GM12878 (cell line): ENCODE measurements at regions not wholly inside any gene's neighbourhood (a gene's known extent, or its start where the extent isn't known, plus 50 kb on each side); places are given as distances from the start of the nearest gene placed in this dataset.

Experiments
- ATAC-seq: fragments of 200-7000 bp; cut with Tn5 transposase; 3 replicates; pipeline ENCODE4 v1.9.1; 2020; ENCODE audit warnings: mild to moderate bottlenecking, moderate library complexity
- BruUV-seq: library from RNA; stranded (reverse); fragments of 400-500 nt; replicated peaks from 2 replicates; lab custom pipeline; 2021; lab: Mats Ljungman, UMichigan
- CTCF ChIA-PET: fragments of 300-600 bp; sonication (Branson Sonifier 250); formaldehyde crosslinking; extraction: SDS; loops from one replicate; lab custom pipeline; 2021; ENCODE audit warnings: inconsistent platforms; lab: Yijun Ruan, JAX
- POLR2A ChIA-PET: fragments of 350-600 bp; formaldehyde crosslinking; extraction: SDS; loops from one replicate; lab custom pipeline; 2021; ENCODE audit warnings: inconsistent platforms; lab: Charles Lee
- RAD21 ChIA-PET: fragments of 300-600 bp; sonication (Branson Sonifier 250); formaldehyde crosslinking; loops from one replicate; lab custom pipeline; 2023; ENCODE audit warnings: antibody characterized with exemption; ENCODE audit not compliant: unreplicated experiment; lab: Charles Lee
- SMC1A ChIA-PET: fragments of 300-600 bp; sonication (Branson Sonifier 250); formaldehyde crosslinking; loops from one replicate; lab custom pipeline; 2023; ENCODE audit not compliant: unreplicated experiment, uncharacterized antibody; lab: Charles Lee
- DNase-seq: peaks from one replicate; pipeline ENCODE4 v3.0.0-alpha.2; 2011; ENCODE audit warnings: low read depth, low spot score
- FAIRE-seq: peaks from 3 replicates; lab custom pipeline; 2011; peaks lifted over from hg19 to GRCh38; lab: Jason Lieb, UNC
- H2AFZ ChIP-seq: 2 replicates; pipeline ENCODE4 v1.6.0; 2011; ENCODE audit warnings: low read depth, low read length, control low read depth; ENCODE audit not compliant: control insufficient read depth
- H3K27ac ChIP-seq: 2 replicates; pipeline ENCODE4 v1.5.1; 2011; ENCODE audit warnings: control low read depth; ENCODE audit not compliant: control insufficient read depth, insufficient read depth
- H3K27me3 ChIP-seq, 2 experiments: replicated peaks in 1 of 2; 2 replicates each; pipeline versions ENCODE4 v1.6.0 to v1.6.1; 2011; ENCODE audit warnings: low read length in 1 of 2; ENCODE audit not compliant: control insufficient read depth in 2 of 2, insufficient read depth in 2 of 2
- H3K36me3 ChIP-seq, 2 experiments: 2 replicates each; pipeline ENCODE4 v1.5.1; 2011; ENCODE audit warnings: low read length in 1 of 2; ENCODE audit not compliant: control insufficient read depth in 2 of 2, insufficient read depth in 2 of 2
- H3K4me1 ChIP-seq: 2 replicates; pipeline ENCODE4 v1.6.1; 2011; ENCODE audit warnings: mild to moderate bottlenecking, low read length, moderate library complexity, mixed read lengths; ENCODE audit not compliant: control insufficient read depth, insufficient read depth
- H3K4me2 ChIP-seq: 2 replicates; pipeline ENCODE4 v1.6.0; 2011; ENCODE audit warnings: control low read depth; ENCODE audit not compliant: control insufficient read depth, insufficient read depth
- H3K4me3 ChIP-seq: fragments of 200-600 bp; sonication (generic); 2 replicates; pipeline ENCODE4 v1.5.1; 2016
- H3K79me2 ChIP-seq: 2 replicates; pipeline ENCODE4 v1.6.0; 2011; ENCODE audit warnings: low read length; ENCODE audit not compliant: control insufficient read depth, insufficient read depth
- H3K9ac ChIP-seq: 2 replicates; pipeline ENCODE4 v1.8.0; 2011; ENCODE audit warnings: low read length, control low read depth, mixed read lengths; ENCODE audit not compliant: control insufficient read depth, insufficient read depth
- H3K9me3 ChIP-seq: replicated peaks from 3 replicates; pipeline ENCODE4 v1.5.1; 2011; ENCODE audit warnings: mild to moderate bottlenecking, low read length; ENCODE audit not compliant: control insufficient read depth, insufficient read depth
- H4K20me1 ChIP-seq: 2 replicates; pipeline ENCODE4 v1.6.0; 2011; ENCODE audit not compliant: control insufficient read depth, insufficient read depth
- CBX5 ChIP-seq: sonication (generic); IDR thresholded peaks from 2 replicates; pipeline ENCODE4 v1.6.1; 2016; ENCODE audit warnings: low read depth, moderate library complexity, mild to moderate bottlenecking, inconsistent platforms
- CHD1 ChIP-seq: IDR thresholded peaks from 2 replicates; pipeline ENCODE4 v1.6.1; 2012; ENCODE audit warnings: low read depth, low read length, improper control_type of control experiment
- FOXK2 ChIP-seq: fragments of 450-650 bp; IDR thresholded peaks from 2 replicates; pipeline ENCODE4 v1.6.1; 2017; ENCODE audit warnings: mild to moderate bottlenecking, moderate library complexity
- HCFC1 ChIP-seq: fragments of 150-350 bp; IDR thresholded peaks from 2 replicates; pipeline ENCODE4 v1.6.1; 2014; ENCODE audit warnings: low read length
- MEF2A ChIP-seq: IDR thresholded peaks from 2 replicates; pipeline ENCODE4 v1.6.1; 2011; ENCODE audit warnings: low read depth, mild to moderate bottlenecking, low read length, moderate library complexity; ENCODE audit not compliant: insufficient read depth
- MEF2B ChIP-seq: fragments of 450-650 bp; IDR thresholded peaks from 2 replicates; pipeline ENCODE4 v1.6.1; 2018; ENCODE audit warnings: mild to moderate bottlenecking, moderate library complexity; ENCODE audit not compliant: partially characterized antibody, poor library complexity, severe bottlenecking
- MLLT1 ChIP-seq: fragments of 450-650 bp; IDR thresholded peaks from 2 replicates; pipeline ENCODE4 v1.6.1; 2016; ENCODE audit warnings: mild to moderate bottlenecking
- POLR2A ChIP-seq: IDR thresholded peaks from 2 replicates; pipeline ENCODE4 v1.6.1; 2011; ENCODE audit warnings: low read depth, mild to moderate bottlenecking, low read length
- STAT3 ChIP-seq: IDR thresholded peaks from 2 replicates; pipeline ENCODE4 v1.6.1; 2011; ENCODE audit warnings: low read depth, low read length, improper control_type of control experiment
- TCF12 ChIP-seq: IDR thresholded peaks from 2 replicates; pipeline ENCODE4 v1.6.1; 2011; ENCODE audit warnings: low read depth, mild to moderate bottlenecking, low read length
- ZZZ3 ChIP-seq: IDR thresholded peaks from 2 replicates; pipeline ENCODE4 v1.6.1; 2011; ENCODE audit warnings: low read depth; ENCODE audit not compliant: control insufficient read depth, insufficient read length
- WGBS: methylation state at CpG from one replicate; pipeline ENCODE4 v1.1.6; 2016; ENCODE audit warnings: low lambda C conversion rate; ENCODE audit not compliant: insufficient replicate concordance, insufficient coverage; ENCODE audit errors: missing lambda C conversion rate; 5-methylcytosine and 5-hydroxymethylcytosine counted together
- in situ Hi-C: fragments of 300-500 bp; cut with MboI; formaldehyde crosslinking; loops from 9 replicates; pipeline ENCODE4 v1.14.3; 2018; ENCODE audit warnings: mixed read lengths
- intact Hi-C: fragments of 100-400 bp; cut with micrococcal nuclease; formaldehyde crosslinking; loops from one replicate; pipeline ENCODE4 v1.14.2; 2022; ENCODE audit not compliant: unreplicated experiment

- Histone ChIP-seq H4K20me1 (no peaks in the 10 kb centered on the region), H3K9ac (no peak overlapping the region), H3K79me2 (no peaks in the 10 kb centered on the region), H3K4me1 (no peaks in the 10 kb centered on the region), H3K27me3 (no peaks in the 10 kb centered on the region)
- FAIRE-seq, result no peak
- SMC1A ChIA-PET, result no interaction called here
- RAD21 ChIA-PET, result no interaction called here
- TF ChIP-seq ZZZ3 (no peak), MEF2B (no peak), FOXK2 (no peak), CBX5 (no peak), POLR2A (no peak), HCFC1 (no peak), CHD1 (no peak), MLLT1 (no peak), MEF2A (no peak), TCF12 (no peak), STAT3 (no peak)
- TF ChIP-seq, all 136 proteins: peak for 0
- Histone ChIP-seq H3K36me3 (no peaks in the 10 kb centered on the region), H3K9me3 (no peaks in the 10 kb centered on the region), H2AFZ (no peak overlapping the region), H3K4me3 (no peak overlapping the region), H3K27ac (no peak overlapping the region), H3K4me2 (no peak overlapping the region)
- intact Hi-C loops (no loop called here), in situ Hi-C loops (no loop called here)
- POLR2A ChIA-PET, result no interaction called here
- CTCF ChIA-PET, result no interaction called here
- no TSS peak for BruUV-seq
- DNase-seq, result no peak
- WGBS, result 78% methylated on average over 3 of the region's 3 CpGs
- ATAC-seq, result no peak
Observed at GRCh38 chr1:222950892-222951291, 136.1 kb downstream of the DISP1 start.
